Osteocyte (in vitro differentiated cells): ENCODE measurements at regions not wholly inside any gene's neighbourhood (a gene's known extent, or its start where the extent isn't known, plus 50 kb on each side); places are given as distances from the start of the nearest gene placed in this dataset.

Experiments used
- DNase-seq: peaks from one replicate; pipeline ENCODE4 v3.0.0; 2021; ENCODE audit warnings: mixed read lengths; ENCODE audit not compliant: unreplicated experiment; ENCODE audit errors: extremely low spot score
- H3K27ac Mint-ChIP-seq: one replicate; pipeline ENCODE4 v1.8.0; 2021; ENCODE audit warnings: mild to moderate bottlenecking, mixed read lengths; ENCODE audit not compliant: unreplicated experiment
- H3K27me3 Mint-ChIP-seq: one replicate; pipeline ENCODE4 v1.8.0; 2021; ENCODE audit warnings: mixed read lengths; ENCODE audit not compliant: unreplicated experiment
- H3K36me3 Mint-ChIP-seq: one replicate; pipeline ENCODE4 v1.8.0; 2021; ENCODE audit warnings: mixed read lengths; ENCODE audit not compliant: unreplicated experiment
- H3K4me1 Mint-ChIP-seq: one replicate; pipeline ENCODE4 v1.8.0; 2021; ENCODE audit warnings: mixed read lengths; ENCODE audit not compliant: unreplicated experiment
- H3K4me3 Mint-ChIP-seq: one replicate; pipeline ENCODE4 v1.8.0; 2021; ENCODE audit warnings: mild to moderate bottlenecking, moderate library complexity, mixed read lengths; ENCODE audit not compliant: unreplicated experiment
- H3K9me3 Mint-ChIP-seq: one replicate; pipeline ENCODE4 v1.8.0; 2021; ENCODE audit warnings: mixed read lengths; ENCODE audit not compliant: unreplicated experiment
- TF ChIP-seq, protein P1 (sequence below): fragments of 200-600 bp; sonication (generic); IDR thresholded peaks from 2 replicates; pipeline ENCODE4 v1.5.0; 2021; ENCODE audit warnings: antibody characterized with exemption, mild to moderate bottlenecking, moderate library complexity

DNA sequence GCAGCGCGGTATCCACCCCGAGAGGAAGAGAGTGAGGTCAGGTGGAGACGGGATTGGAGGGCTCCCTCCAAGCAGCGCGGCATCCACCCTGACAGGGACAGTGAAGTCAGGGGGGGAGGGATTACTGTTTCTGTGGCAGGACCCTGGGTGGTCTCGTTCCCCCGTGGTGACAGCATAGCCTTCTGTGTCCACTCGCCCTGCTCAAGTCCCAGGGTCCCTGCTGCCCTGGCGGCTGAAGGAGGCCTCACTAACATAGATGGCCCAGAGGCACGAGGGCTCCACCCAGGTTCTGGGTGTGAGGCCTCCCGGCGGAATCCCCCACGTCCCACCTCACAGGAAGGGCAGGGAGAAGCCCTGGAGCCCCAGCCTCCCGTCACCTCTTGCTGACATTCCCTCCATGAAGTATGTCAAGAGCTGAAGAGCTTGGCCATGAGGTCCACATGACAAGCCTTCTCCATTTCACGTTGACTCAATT is 636.1 kb downstream of the BRD1 start:
- Mint-ChIP-seq H3K27me3 (no peaks in the 10 kb centered on the region), H3K4me3 (no peak overlapping the region), H3K9me3 (peaks cover 14% of the 10 kb centered on the region), H3K27ac (no peak overlapping the region), H3K4me1 (no peaks in the 10 kb centered on the region), H3K36me3 (no peaks in the 10 kb centered on the region)
- DNase-seq = no peak
- TF ChIP-seq, protein P1, sequence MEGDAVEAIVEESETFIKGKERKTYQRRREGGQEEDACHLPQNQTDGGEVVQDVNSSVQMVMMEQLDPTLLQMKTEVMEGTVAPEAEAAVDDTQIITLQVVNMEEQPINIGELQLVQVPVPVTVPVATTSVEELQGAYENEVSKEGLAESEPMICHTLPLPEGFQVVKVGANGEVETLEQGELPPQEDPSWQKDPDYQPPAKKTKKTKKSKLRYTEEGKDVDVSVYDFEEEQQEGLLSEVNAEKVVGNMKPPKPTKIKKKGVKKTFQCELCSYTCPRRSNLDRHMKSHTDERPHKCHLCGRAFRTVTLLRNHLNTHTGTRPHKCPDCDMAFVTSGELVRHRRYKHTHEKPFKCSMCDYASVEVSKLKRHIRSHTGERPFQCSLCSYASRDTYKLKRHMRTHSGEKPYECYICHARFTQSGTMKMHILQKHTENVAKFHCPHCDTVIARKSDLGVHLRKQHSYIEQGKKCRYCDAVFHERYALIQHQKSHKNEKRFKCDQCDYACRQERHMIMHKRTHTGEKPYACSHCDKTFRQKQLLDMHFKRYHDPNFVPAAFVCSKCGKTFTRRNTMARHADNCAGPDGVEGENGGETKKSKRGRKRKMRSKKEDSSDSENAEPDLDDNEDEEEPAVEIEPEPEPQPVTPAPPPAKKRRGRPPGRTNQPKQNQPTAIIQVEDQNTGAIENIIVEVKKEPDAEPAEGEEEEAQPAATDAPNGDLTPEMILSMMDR = no peak

GRCh38 chr22:49190816-49191505 is 636.7 kb downstream of the BRD1 start:
- TF ChIP-seq, protein P1 = no peak
- H3K27ac Mint-ChIP-seq = no peak overlapping the region
- no peak for DNase-seq
- H3K27me3 Mint-ChIP-seq = no peaks in the 10 kb centered on the region
- peaks cover 16% of the 10 kb centered on the region for H3K9me3 Mint-ChIP-seq
- no peaks in the 10 kb centered on the region for H3K4me1 Mint-ChIP-seq
- no peak overlapping the region for H3K4me3 Mint-ChIP-seq
- no peaks in the 10 kb centered on the region for H3K36me3 Mint-ChIP-seq

- Mint-ChIP-seq H3K36me3 (no peaks in the 10 kb centered on the region), H3K27ac (no peak overlapping the region), H3K9me3 (peaks cover 18% of the 10 kb centered on the region), H3K4me1 (no peaks in the 10 kb centered on the region), H3K27me3 (no peaks in the 10 kb centered on the region), H3K4me3 (no peak overlapping the region)
- no peak for DNase-seq
- TF ChIP-seq, protein P1 = no peak
Observed at GRCh38 chr22:49189871-49190270, 637.8 kb downstream of the BRD1 start.

DNA sequence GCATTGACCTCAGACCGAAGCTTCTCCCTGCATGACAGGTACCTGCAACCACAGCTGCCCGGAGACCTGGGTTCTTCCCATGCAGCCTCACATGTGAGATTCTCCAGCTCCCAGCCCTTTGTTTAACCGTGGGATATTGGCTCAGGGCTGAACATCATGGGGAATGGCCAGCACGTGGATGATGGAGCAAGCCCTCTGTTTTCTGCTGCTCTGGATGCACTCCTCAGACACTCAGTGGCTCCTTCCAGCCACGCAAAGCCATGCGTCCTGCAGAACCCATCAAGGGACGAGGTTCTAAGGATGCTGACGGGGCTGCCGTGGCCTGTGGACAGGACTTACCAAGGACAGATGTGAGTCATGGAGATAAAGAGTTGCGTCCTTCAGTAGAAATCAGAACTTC is 639.1 kb downstream of the BRD1 start:
- TF ChIP-seq, protein P1 = no peak
- Mint-ChIP-seq H3K27me3 (no peaks in the 10 kb centered on the region), H3K4me3 (no peak overlapping the region), H3K27ac (no peak overlapping the region), H3K9me3 (peaks cover 18% of the 10 kb centered on the region), H3K36me3 (no peaks in the 10 kb centered on the region), H3K4me1 (no peaks in the 10 kb centered on the region)
- DNase-seq = no peak

GRCh38 chr22:49188091-49188490 is 639.6 kb downstream of the BRD1 start:
- Mint-ChIP-seq H3K4me1 (no peaks in the 10 kb centered on the region), H3K27me3 (no peaks in the 10 kb centered on the region), H3K9me3 (peaks cover 18% of the 10 kb centered on the region), H3K36me3 (no peaks in the 10 kb centered on the region), H3K4me3 (no peak overlapping the region), H3K27ac (no peak overlapping the region)
- DNase-seq = no peak
- TF ChIP-seq, protein P1 = no peak
